CD4-positive, alpha-beta T cell treated with Interleukin-2 at 100 ng/mL for 4 hours (primary cell): ENCODE measurements at regions not wholly inside any gene's neighbourhood (a gene's known extent, or its start where the extent isn't known, plus 50 kb on each side); places are given as distances from the start of the nearest gene placed in this dataset.
A peak's percentile ranks its signal among the peaks of the same experiment; 100 is the strongest.

Source experiments
- DNase-seq: peaks from one replicate; pipeline ENCODE4 v3.0.0-alpha.2; 2020; ENCODE audit warnings: low spot score

DNA sequence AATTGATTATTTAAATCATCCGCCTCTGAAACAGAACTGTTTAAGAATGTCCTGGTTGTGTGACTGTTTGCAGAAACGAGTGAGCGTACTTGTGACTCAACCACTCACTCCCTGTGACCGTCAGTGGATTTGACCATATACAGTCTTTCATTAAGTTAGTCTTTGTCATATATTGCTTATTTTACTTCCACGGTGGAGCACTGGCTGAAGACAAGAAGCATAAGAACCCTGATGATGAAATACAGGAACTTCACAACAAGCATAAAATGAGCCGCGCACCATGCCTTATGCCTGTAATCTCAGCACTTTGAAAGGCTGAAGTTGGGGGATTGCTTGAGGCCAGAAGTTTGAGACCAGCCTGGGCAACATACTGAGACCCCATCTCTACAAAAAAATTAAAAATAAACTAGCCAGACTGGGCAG is 194.0 kb downstream of the TOMM20 start:
- DNase-seq, result no peak

DNA sequence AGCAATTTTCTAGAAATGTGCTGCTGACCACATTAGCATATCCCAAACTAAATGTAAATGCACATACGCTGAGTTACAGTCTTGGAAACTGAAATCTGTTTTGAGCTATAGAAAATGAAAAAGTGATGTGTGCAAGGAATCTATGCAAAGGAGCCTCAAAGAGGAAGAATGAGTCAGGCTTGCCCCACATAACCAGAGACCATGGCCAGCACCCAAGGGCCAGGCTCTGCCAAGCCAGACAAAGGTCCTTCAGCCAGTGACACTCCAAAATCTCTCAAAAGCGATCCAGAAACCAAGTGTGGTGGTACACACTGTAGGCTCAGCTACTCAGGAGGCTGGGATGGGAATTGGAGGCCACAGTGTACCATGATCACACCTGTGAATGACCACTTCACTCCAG is 195.2 kb downstream of the TOMM20 start:
- DNase-seq, result no peak

DNA sequence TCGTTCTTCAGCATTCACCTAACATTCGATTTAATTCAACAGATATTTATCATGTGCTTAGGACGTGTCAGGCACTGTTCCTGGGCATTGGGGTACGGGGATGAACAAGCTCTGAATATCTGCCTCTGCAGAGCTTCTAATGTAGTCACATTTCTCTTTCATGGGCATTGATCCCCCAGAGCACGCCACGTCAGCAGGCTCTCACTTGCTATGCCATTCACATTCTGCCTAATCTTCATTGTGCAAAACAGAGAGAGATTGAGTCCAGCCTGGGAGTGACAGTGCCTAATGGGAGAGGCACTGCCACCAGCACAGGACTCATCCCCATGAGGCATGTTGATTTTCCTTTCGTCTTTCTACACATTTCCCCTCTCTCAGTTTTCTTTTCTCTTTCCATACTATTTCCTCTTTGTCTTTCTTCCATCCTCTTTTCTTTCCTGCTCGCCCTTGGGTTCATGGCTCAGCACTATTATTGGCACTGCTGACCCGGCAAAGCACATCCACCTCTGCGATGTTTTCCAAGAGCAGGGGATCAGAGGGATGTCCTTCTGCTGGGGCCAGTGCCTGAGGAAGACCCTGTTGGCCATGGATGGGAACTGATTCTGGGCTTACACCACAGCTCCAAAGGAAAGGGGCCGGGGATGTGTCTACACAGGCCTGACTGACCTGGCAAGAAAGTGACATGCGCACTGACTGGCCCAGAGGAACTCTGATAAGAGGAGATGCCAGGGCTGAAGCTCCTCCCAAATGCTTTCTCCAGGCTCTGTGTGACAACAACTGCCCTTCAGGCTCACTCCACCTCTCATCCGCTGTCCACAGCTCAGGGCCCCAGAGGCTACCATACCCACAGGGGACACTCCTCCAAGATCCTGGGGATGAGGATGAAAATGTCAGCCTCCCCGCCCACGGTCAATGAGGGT is 195.9 kb downstream of the TOMM20 start:
- DNase-seq, result no peak

DNA sequence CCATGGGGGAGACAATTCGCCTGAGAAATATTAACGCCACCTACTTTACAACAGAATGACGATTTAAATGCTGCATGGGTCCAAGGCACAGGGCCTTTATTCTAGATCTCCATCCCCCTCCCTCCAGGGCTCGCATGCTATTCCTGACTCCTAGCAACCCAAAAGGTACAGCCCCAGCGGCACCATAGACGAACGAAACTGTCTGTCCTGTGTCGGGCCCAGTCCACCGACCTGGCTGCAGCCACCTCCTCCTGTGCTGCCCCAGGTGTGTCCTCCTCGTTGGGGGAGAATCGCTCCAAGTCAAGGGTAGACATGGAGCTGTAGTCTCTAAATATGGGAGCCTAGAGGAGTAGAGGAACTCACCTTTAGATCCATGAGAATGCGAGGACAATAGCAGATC is 196.5 kb downstream of the TOMM20 start:
- DNase-seq, result no peak

DNA sequence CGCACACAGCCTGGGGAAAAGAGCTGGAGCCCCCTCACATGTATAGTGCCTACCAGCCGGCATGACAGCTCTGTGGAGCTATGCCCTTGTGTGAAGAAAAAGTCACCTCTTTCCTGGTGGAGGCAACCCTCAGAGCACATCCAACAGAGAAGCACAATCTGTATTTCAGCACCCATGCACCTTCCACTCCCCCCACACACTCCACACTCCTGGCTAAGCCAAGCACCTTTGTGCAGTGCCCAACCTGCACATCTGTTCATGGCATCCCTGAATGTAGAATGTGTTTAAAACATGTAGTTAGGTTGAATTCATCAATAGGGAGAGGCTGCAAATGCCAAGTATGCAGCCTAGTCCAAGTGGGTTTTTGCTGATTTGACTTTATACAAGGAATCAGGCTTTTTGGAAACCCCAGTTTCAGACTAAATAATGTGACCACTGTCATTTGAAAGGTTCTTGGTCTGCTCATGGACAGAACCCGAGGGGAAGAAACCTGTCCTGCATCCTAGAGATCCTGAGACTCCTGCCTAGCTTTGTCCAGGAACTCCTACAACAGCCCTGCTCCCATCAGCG is 197.1 kb downstream of the TOMM20 start:
- no peak for DNase-seq

DNA sequence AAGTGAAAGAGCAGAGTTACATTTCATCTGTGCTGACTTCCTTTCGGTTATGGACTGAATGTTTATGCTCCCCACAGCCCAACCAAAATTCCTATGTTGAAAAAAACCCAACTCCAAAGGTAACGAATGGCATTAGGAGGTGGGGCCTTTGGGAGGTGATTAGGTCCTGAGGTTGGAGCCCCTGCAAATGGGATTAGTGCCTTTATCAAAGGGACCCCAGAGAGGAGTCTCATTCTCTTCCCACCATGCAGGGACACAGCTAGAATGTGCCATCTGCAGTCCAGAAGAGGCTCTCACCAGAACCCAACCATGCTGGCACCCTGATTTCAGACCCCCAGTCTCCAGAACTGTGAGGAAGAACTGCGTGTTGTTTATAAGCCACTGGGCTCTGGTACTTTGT is 199.3 kb downstream of the TOMM20 start:
- no peak for DNase-seq

DNA sequence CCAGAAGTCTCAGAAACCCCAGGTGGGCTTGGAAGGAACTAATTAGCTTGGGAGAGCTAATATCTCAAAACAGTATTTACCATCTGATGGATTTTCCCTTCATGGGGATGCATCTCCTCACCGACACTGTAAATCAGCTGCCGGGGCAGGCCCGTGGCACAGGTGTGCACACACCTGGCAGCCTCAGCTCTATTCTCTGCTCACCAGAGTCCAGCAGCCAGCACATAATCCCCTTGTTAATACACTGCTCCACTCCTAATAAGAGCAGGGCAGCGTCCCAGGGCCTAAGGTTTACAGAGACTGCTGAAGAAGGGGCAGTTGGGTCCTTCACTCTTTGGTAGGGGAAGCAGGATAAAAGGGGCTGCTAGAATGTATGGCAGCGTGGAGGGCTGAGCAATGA is 200.0 kb downstream of the TOMM20 start:
- DNase-seq, result no peak

DNA sequence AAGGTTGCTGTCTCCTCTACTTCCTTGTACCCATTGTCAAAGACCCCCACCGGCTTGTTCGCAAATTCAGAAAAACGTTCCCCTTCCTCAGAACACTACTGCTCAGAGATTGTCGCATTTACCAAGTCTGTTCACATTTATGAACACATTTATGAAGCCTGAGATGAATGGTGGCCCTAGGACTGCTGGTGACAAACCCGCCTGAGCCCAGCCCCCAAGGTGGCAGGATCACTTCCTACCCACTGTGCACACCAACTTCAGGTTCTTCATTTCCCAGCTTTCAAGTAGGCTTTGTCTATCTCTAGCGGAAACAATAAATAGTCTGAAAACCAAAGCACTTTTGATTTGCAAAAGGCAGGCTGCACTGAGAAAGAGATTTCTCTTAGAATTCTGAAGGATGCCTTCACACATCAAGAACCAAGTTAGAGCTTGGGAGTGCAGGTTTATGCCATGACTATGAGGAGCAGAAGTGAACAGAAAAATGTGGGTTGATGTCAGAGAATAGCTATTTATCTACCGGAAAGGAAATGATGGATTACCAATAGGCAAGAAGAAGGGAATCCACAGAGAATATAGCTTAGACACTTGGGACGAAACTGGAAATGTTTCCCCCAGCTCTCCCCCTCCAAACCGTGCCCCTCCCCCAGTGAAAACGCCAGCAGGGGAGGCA is 200.5 kb downstream of the TOMM20 start:
- no peak for DNase-seq

DNA sequence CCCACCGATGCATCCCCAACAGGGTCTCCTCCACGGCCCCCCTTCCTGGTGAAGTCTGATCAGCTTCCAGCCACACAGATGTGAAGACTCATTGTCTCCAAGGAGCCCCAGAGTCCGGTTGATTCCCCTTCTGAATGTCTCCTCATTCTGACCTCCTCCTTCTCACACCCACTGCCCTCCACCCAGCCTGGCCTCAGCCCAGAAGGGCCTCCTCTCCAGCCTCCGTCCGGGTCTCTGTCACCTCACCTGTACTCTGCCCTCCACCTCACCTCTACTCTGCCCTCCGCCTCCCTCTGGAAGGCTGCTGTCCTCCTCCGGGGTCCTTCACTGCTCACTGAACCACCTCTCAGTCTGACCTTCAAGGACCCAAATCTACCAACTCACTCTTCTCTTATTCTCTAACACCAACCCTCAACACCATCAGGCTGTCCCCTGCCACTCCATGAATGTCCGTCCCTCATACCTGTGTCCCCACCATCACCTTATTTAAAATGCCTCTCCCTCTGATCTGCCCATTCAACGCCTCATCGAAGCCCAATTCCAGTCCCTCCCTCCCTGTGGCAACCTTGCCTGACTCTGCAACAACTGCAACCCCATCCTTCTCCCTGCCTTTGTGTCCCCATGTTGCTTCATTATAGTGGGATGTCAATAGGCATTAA is 201.2 kb downstream of the TOMM20 start:
- no peak for DNase-seq

DNA sequence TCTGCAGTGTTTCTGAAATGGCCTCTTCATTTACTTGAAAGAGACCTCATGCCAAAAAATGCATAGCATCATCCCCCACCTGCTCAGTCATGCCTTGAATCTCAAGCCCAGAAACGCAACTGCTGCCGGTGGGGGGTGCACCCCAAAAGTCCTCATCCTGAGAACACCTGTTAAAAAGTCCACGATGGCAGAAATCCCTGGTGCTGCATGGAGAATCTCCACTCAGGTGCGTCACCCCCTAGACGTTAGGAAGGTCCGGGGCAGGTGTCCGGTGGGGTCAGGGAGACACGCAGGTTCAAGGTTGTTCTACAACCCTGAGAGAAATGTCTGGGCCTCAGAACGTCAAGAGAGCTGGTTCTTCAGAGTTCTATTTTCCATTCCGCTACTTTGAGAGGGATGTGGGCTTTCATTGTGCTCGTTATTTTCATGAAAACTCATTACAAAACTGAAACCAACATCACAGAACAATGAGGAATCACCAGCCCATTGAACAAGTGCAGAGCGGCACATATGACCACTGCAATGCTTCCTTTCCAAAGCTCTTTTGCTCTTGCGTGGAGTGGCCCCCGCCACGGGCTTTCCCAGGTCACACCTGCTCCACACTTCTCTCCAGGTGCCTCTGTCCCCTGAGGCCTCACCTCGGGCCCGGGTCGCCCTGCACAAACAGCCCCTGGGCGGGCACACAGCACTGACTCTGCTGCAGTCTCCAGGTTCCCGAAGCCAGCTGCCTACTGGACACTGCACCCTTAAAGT is 201.9 kb downstream of the TOMM20 start:
- DNase-seq, result peak; percentile 38

DNA sequence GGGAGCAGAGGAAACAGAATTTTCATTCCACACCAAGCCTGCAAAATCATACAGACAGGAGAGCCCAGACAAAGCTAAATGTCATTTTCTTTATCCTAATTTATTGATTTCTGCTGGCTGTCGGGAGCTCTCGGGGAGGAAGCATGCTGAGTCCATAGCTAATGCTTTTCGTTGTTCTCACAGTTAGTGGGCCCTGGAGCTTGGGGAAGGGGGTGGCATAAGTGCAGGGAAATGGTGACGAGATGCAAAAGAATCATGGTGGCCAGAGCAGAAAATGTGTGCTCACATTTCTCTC is 202.4 kb downstream of the TOMM20 start:
- no peak for DNase-seq

DNA sequence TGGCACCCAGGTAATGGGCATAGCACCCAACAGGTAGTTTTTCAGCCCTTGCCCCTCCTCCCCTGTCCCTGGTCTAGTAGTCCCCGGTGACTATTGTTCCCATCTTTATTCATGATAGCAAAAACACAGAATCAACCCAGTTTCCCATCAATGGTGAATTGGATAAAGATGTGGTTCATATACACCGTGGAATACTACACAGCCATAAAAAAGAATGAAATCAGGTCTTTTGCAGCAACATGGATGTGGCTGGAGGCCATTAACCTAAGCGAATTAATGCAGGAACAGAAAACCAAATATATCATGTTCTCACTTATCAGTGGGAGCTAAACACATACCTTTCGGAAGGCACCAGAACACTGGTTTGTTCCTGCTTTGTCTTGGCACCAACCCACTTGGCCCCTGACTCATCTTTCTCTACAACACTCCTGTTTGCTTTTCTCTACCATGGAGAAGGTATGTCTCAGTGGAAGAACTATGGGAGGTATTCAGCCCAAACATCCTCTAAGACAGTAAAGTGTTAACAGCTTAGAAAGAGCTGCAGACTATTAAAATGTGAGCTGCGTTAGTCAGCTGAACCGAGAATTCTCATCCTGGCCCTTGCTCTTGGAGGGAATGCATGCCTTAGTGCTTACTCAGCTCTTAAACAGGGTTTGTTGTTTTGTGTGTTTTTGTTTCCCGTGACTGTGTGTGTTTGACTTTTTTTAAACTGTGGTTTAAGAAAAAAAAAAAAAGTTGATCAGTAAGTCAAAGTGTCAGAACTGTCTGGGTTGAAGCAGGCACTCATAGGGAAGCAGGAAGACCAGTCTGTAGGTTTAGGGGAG is 203.0 kb downstream of the TOMM20 start:
- DNase-seq, result peak; percentile 68

DNA sequence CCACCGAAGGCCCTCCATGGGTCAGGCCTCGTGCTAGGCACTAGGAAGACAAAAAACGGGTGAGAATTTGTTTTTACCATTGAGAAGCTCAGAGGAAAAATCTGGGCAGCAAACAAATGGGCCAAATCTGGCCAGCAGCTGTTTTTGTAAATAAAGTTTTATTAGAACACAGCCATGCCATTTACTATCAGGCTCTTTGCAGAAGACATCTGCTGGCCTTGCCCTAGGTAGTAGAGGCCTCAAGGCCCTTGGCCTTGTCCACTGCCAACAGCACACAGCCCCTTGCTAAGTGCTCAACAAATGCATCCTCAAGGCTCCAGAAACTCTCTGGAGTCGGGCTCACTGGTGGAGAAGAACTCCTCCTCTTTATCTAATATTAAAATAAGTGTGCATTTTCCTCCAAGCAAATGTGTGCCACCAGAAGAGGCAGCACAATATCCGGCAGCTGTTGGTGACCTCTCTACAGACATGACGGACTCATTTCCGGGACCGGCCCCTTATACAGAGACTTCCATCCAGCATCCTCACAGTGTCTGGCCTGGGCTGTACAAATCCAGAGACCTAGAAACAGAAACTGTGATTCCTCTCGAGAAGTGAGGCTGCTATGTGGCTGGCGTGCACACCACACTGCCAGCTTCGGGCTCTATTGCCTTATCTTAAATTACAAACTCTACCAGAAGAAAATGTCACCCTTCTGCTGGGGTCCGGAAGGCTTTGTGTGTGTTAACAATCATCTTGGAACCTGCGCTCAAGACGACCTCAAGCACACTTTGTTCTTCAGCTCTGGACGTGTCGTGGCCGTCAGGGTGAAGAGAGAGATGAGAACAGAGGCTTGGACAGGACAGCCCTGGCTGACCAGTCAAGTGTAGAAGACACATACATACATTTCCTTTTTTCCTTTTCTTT is 203.9 kb downstream of the TOMM20 start:
- DNase-seq, result no peak

DNA sequence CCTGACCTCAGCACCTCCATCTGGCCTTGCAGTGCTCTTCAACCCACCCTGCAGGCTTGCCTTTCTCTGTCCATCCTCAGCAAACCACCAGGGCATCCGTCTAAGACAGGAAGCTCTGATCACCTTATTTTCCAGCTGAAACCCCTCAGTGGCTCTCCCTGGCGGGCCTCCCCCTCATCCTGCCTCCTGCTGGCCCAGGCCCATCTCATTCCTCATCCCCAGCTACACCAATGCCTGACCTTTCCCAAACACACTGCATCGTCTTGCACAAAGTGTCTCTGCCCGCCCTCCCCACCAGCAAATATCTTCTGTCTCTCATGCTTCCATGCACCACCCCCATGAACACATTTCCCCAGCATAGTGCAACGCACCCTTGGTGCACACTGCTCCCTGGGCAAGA is 205.0 kb downstream of the TOMM20 start:
- DNase-seq, result no peak

DNA sequence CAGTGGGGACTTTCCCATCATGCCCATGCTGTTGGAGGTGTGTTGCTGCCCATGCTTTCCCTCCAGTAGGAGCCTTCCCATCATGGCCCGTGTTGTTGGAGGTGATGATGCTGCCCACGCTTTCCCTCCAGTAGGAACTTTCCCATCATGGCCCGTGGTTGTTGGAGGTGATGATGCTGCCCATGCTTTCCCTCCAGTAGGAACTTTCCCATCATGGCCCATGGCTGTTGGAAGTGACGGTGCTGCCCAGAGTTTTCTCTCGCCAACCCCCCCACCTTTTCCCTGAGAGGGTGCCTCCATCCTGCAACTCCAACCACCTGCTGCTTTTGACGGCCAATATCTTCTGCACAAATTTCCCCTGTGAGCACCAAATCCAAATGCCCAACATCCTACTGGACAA is 205.7 kb downstream of the TOMM20 start:
- DNase-seq, result no peak

DNA sequence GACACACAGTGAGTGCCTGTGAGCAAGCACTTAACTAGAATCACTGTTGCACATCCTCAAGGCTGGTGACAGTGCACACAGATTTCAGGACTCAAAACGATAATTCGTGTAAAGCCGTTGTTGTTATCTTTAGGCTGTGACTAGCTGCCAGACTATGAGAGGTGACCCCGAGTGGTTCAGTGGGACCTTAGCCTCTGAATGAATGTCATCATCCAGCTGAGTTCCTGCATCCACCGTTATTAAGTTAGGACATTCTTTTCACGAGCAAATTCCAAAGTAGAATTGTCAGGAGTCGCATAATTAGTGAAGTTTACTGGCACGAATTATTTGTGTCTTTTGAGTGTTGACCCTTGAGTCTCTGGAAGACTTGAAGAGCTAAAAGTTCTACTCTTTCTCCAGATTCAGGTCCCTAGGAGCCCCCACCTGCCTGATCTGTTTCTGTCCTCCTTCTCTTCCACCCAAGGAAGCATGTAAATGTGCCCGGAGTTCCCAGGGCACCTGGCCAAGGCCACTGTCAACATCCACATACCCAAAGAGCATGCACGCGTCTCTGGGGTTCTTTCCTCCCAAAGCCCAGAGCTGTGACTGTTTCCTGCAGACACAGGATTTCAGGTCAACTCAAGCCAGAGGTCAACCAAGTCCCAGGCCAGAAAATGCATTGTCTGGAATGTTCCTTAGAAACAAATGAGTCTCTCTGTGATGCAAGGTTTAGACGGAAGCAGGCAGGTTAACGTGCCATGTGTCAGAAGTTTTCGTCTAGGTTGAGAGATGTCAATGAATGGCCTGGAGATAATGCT is 207.2 kb downstream of the TOMM20 start:
- DNase-seq, result no peak

DNA sequence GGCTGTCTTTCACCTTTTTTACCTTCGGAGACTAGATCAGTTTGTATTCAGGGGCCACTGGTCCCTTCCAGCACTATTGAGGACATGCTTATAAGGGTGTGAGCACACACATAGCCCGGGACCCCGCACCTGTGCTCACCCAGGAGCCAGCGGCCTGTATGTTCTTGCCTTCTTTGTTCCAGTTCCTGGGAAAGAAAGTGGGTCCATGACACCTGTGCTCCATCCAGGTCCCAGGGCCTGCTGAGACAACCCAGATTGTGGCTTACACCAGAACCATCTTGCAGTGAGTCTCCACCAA is 207.8 kb downstream of the TOMM20 start:
- no peak for DNase-seq

DNA sequence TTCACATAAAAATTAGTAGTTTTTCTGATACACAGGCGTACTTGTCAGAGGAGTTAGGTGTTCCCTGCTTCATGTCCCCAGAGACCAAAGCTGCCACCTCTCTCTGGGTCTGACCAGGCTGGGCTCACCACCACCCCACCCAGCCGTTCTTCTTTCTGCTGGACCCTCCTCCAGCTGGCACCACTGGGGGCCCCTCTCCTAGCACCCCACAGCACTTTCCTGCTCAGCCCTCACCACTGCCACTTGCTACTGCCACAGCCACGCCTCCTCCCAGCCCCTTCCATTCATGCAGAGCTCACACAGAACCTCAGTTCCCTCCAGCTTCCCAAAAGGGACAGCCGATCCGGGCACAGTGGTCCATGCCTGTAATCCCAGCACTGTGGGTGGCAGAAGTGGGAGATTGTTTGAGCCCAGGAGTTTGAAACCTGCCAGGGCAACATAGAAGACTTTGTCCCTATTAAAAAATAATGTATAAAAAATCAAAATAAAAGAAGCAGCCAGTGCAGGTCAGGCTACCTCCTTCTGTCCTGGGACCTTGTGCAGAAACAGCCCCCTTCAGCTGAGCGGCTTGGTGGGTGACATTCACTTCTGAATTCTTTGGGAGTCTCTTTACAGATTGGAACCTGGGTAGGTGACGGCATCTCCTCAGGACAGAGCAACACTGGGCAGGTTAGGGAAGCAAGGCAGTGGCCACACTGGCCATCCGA is 208.3 kb downstream of the TOMM20 start:
- DNase-seq, result no peak
